Spleen (tissue), 7 donors: ENCODE measurements at regions not wholly inside any gene's neighbourhood (a gene's known extent, or its start where the extent isn't known, plus 50 kb on each side); places are given as distances from the start of the nearest gene placed in this dataset.

Experiments
- POLR2A ChIP-seq, 3 donors: fragments of 450-650 bp; IDR thresholded peaks; one replicate each; pipeline ENCODE4 v1.5.1; 2017; ENCODE audit warnings: antibody characterized with exemption in 3 of 3, mild to moderate bottlenecking in 1 of 3
- TF ChIP-seq, protein P1 (sequence below), 11 experiments: fragments of 200-600 bp in 7 of 11; fragments of 450-650 bp in 4 of 11; sonication (generic) in 4 of 11; IDR thresholded peaks in 8 of 11; conservative IDR thresholded peaks in 3 of 11; 1 replicate in 7 of 11; 2 replicates in 4 of 11; pipeline versions ENCODE4 v1.4.0 to v1.8.0; 2016 to 2021; ENCODE audit warnings: antibody characterized with exemption in 11 of 11, inconsistent platforms in 4 of 11, mild to moderate bottlenecking in 1 of 11
- donor health status: DM: no; HTN: no; CAD: no; lungs with moderate emphysema.
- donor health status: DM: no; HTN: no; CAD: no.
- donor health status: DM: no; HTN: no; CAD: no.

GRCh38 chr13:65660731-65661130 is 1569.4 kb downstream of the PCDH9 start:
- TF ChIP-seq POLR2A (IDR thresholded peaks at IDR 0.05): no peak
- TF ChIP-seq, protein P1, sequence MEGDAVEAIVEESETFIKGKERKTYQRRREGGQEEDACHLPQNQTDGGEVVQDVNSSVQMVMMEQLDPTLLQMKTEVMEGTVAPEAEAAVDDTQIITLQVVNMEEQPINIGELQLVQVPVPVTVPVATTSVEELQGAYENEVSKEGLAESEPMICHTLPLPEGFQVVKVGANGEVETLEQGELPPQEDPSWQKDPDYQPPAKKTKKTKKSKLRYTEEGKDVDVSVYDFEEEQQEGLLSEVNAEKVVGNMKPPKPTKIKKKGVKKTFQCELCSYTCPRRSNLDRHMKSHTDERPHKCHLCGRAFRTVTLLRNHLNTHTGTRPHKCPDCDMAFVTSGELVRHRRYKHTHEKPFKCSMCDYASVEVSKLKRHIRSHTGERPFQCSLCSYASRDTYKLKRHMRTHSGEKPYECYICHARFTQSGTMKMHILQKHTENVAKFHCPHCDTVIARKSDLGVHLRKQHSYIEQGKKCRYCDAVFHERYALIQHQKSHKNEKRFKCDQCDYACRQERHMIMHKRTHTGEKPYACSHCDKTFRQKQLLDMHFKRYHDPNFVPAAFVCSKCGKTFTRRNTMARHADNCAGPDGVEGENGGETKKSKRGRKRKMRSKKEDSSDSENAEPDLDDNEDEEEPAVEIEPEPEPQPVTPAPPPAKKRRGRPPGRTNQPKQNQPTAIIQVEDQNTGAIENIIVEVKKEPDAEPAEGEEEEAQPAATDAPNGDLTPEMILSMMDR (IDR thresholded peaks at IDR 0.05 in 8 of 11, conservative IDR thresholded peaks at IDR 0.05 in 3 of 11): no peak
